Hindlimb muscle (tissue), 1 donor: ENCODE measurements at regions not wholly inside any gene's neighbourhood (a gene's known extent, or its start where the extent isn't known, plus 50 kb on each side); places are given as distances from the start of the nearest gene placed in this dataset.

ENCODE experiments used
- DNase-seq: peaks from one replicate; pipeline ENCODE4 v3.0.0-alpha.2; 2013

DNA sequence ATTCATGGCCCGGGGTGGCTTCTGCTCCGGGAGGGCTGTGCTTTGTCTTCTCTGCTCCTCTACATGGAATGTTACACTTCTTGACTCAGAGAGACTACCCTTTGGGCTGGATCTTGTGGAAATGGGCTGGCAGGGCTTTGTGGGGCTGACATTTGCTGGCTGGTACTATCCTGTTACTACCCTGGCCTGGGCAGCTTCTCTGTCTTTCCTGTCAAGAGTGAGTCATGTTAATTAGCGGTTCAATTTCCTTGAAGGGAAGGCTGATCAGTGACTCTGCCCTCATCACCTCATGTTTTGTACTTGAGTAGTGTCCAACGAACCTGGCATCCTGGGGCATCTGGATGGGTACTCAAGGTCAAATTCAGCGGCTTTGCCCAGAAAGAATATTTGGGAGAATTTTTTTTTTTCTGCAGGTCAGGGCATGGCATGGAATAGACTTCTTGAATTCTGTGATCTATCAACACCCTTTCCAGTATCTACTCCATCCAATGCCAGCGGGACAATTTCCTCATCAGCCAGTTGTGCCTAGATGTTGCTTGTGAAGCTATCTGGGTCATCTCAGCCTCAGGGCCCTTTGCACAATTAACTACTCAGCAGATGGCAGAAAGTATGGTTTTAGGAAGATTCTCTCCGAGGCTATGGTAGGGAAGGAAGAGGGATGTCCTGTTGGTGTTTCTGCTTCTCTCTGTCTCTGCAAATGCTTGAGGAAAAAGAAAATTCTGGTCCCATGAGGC lies 140.5 kb upstream of the PLET1 start:
- no peak for DNase-seq

DNA sequence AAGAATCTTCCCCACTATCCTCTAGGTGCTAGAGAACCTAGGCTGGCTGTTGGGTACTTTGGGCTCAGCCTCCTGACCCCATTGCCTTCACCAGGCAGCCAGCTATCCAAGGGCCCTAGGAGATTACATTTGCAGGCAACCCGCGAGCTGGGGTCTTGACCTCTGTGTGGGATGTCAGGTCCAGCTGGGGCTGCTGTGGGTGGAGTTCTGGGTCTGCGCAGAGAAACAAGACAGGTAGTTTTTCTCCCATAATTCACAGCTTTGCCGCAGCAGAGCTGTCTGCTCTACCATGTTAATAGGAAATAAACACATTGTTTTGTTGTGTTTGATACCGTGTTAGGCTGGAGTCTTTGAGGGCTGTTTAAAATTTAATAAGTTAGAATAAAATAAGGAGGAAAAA lies 142.8 kb upstream of the PLET1 start:
- no peak for DNase-seq

DNA sequence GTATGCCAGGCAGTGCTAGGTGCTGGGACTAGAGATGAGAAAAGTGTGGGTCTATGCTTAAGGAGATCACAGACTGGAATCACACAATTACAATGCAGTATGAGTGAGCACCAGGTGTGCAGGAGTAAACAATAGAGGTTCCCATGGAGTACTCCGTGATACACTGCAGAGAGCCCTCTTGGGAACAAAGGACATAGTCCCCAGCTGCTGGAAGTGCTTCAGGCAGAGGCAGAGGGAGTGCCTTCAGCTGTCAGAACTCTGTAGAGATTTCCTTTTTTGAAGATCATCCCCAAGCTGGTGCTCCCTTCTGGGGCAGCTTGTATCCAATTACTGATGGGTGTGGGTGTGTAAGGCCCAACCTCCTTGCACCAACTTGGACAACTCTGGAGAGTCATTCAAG lies 143.5 kb upstream of the PLET1 start:
- DNase-seq: no peak

DNA sequence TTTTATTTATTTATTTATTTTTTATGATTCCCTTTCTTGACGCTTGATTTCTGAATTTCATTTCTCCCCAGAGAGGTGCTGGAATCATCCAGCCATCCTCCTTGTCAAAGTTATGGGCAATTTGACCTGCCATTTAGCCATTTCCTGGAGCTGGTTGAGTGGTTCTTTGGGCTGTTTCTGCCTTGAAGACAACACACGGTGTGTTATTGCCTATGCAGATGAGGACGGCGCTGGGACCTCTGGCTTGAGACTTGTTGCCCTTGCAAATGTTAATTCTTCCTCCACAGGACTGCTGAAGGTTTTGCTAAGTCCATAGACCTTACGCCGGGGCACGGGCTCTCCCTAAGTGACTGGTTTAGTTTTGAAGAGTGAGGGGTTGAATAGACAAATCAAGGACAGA lies 147.9 kb upstream of the PLET1 start:
- DNase-seq: no peak

DNA sequence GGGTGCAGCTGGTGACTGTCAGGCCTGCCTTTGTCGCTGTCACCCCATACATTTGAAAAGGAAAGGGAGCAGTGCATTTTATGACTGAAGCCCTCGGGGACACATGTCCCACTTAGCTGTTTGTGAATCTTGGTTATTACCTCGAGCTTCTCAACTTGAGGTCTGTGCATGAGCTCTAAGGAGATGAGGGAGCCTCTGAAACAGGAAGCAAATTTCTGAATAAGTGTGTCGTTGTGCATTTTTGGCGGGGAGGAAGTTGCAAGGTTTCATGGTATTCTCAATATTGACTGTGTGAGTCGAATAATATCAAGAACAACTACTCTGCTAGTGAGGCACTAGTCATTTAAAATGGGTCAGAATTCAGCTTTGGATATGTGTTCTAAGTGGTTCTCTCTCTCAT lies 149.7 kb upstream of the PLET1 start:
- no peak for DNase-seq

DNA sequence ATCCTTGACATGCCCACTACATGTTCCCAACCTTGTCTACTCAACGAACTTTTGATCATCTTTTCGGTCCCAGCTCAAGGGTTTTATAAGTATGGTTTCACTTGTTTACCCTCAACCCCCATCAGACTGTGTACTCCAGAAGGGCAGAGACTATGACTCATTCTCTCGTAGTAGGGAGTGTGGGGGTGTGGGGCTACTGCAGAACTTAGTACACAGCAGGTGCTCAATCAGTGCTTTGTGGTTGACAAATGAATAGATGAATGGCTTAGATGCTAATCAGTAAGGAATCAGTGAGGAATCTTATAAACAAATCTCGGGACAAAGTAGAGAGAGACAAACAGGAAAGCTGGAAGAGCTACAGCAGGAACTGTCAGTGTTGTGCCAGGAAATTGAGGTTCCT lies 151.7 kb upstream of the PLET1 start:
- no peak for DNase-seq

DNA sequence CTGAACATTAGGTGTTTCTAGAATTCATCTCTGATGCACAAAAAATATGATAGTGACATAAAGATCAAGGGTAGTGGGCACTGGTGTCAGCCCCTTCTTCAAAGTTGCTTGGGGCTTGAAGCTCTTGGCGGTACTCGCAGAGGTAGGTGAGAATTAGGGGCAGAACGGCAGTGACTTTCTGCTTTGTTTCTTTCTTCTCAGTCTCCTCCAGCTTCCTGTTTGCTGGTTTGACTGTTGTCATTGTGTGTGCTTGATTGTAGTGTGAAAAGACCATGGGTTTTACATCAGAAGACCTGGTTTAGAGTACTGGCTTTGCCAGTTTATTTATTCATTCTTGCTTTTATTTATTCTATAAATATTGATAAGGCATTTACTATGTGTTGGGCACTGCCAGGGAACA lies 156.7 kb upstream of the PLET1 start:
- DNase-seq: no peak

DNA sequence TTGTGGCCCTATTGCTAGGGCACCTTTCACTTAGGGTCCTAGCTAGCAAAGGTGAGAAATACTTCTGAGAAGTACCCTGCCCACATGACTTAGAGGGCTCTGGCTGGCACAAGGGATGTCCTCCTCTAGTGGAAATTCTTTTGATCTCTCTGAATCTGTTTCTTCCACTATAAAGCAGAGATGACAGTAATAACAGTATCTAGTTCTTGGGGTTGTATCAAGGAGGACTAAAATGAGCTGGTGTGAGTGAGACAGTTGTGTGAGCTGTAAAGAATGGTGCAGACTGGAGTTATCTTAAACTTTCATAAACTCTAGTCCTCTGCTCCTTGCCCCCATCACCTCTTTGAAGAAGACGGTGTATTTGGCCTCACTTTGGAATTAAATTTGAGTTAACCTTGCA lies 157.8 kb upstream of the PLET1 start:
- DNase-seq: no peak

DNA sequence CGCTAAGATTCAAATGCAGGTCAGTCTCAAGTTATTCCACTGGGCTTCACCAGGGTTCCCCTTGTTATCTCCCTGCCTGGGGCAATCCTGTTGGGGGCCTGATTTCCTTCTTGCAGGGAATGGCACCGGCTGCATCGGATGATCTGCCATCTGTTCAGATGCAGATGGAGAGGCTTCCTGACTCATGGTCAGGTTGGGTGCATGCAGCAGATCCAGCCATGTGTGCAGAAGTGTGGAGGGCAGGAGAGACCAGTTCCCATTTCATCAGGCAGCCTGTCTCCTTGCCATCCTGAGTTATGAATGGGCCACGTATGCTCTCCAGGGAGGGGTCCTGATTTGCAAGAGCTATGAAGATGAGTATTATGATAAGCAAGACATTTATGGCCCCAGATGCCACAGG lies 161.2 kb upstream of the PLET1 start:
- DNase-seq: no peak

DNA sequence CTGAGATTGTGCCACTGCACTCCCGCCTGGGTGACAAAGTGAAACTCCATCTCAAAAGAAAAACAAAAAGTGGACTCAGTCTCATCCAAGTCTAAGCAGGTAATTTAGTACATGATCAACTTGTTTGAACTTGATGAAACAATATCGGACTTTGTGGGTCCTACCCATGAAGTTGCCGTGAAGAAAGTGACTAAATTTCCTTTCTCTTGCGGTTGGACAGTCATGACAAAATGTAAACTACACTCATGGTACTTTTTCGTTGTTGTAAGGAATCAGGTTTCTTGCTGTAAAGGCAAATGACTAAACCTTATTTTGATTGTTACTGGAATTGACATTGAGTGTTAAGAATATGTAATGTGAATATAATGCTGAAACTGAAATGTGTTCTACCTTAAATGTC lies 164.5 kb upstream of the PLET1 start:
- no peak for DNase-seq

DNA sequence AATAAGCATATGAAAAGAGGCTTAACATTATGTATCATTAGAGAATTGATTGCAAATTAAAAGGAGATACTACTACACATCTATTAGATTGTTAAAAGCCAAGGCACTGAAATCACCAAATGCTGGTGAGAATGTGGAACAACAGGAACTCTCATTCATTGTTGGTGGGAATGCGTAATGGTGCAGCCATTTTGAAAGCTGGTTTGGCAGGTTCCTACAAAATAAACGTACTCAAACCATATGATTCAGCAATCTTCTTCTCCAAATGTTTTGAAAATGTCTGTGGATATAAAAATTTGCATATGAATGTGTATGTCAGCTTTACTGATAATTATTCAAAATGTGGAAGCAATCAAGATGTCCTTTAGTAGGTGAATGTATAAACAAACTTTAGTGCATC lies 176.4 kb upstream of the PLET1 start:
- DNase-seq: no peak

DNA sequence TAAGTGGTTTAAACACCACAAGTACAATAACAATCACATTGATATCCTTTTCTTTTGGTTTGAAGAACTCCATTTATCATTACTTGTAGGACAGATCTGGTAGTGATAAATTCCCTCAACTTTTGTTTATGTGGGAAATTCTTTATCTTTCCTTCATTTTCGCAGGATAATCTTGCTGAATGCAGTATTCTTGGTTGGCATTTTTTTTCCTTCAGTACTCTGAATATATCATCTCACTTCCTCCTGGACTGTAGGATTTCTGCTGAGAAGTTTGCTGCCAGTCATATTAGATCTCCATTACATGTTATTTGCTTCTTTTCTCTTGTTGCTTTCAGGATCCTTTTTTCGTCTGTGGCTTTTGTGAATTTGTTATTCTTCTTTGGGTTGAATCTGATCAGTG lies 179.0 kb upstream of the PLET1 start:
- DNase-seq: no peak

DNA sequence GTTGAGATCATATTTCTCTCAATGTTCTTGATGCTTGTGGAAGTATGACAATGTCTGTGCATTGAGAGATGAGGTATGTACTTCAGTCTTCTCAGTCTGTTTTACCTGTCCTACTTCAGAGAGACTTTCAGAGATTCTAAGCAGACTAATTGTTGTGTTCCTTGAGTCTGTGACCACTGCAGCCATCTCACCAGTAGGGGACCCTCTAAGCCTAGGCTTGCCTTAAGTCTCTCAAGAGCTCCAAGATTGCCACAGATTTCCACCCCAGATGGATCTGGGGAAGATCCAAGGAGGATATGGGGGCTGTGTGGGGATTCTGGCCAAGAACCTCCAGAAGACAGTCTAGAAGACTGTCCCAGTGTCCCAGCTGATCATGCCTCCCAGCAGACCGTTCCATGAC lies 179.9 kb upstream of the PLET1 start:
- DNase-seq: no peak

DNA sequence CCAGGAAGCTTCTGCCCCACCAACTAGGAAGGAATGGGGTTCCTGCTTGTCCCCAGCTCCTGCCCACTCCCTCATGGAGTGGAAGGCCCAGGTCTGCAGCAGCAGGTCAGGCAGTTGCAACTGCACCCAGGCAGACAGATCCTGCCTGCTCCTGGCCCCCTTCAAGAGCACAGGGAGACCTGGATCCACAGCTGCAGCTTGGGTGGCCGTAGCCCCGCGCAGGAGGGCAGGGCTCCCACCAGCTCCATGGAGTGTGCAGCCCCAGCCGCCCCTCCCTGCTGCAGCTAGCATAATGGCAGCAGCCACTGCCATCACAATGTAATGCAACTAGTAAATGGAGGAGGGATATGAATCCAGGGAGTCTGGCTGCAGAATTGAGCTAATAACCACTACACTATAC lies 187.5 kb upstream of the PLET1 start:
- DNase-seq: no peak

DNA sequence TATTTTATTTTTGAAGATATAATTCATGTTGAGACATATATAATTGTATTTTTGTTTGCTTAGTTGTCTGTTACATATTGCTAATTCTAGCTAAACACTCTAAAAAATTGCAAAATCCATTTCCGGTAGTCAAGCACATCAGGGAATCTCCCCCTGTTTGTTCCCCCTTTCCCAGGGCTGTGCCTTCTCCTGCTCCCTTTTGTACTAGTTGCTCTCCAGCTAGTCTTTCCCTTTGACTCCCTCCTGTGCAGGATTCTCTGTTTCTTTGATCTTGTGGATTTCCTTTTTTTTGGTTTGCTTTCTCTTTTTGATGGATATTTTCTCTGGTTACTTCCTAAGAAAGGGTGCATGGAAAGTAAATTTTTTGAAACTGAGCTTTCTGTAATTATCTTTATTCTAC lies 188.1 kb upstream of the PLET1 start:
- DNase-seq: no peak

DNA sequence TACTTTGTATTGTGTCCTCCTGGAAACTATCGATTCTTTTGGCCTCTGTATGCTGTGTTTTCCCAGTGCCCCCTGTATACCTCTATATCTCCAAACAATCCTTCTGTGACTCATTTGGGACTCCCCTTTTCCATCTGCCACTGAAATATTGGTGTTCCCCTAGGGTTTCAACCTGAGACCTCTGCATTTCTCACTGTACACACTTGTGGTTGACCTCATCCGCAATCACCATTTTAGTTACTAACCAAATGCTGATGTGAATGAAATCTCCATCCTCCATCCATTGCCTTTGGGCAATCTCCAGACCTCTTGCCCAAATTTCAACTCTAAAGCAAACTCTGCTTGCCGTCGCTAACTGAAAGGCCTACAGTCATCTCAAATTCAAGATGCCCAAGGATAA lies 190.6 kb upstream of the PLET1 start:
- DNase-seq: no peak

DNA sequence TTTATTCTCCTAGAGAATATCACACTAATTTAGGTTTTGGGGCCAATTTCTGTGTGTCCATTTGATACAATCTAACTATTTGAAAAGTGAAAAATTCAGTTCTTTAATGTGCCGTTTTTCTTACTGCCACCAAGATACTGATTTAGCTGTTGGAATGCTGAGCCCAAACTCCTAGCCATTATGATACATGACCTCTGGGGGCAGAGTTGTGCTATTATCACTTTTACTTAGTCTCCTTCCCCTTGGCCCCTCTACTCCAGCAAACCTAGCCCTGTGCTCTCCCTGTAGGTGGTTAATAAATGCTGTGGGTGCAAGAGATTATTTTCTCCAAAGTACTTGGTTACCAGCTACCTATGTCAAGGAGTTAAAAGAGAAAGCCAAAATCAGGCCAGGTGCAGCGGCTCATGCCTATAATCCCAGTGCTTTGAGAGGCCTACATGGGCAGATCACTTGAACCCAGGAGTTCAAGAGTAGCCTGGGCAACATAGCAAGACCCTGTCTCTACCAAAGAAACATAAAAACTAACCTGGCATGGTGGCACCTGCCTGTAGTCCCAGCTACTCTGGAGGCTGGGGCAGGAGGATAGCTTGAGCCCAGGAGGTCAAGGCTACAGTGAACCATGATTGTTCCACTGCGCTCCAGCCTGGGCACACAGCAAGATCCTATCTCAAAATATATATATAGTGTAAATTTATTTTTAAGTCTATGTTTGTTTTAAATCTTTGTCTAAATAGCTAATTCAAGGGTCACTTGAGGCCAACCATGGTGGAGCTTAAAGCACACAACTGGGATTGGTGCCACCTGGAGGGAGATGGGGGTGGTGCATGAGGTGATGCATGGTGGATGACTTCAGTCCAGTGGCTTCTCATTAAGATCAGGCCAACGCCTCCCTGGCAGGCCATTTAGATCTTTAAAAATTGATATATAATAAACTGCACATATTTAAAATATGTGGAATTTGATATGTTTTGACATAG lies 193.2 kb upstream of the PLET1 start:
- no peak for DNase-seq

DNA sequence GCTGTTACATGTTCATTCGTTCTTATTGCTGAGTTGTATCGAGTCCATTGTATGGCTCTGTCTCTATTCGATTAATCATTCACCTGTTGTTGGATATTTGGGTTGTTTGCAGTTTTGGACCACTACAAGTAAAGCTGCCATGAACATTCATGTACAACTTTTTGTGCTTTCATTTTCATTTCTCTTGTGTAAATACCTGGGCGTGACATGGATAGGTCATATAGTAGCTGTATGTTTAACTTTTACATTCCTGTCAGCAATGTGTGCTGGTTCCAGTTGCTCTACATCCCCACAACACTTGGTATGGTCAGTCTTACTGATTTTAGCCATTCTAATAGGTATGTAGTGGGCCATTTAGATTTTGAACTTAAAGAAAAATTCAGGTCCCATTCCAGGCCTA lies 194.2 kb upstream of the PLET1 start:
- no peak for DNase-seq

DNA sequence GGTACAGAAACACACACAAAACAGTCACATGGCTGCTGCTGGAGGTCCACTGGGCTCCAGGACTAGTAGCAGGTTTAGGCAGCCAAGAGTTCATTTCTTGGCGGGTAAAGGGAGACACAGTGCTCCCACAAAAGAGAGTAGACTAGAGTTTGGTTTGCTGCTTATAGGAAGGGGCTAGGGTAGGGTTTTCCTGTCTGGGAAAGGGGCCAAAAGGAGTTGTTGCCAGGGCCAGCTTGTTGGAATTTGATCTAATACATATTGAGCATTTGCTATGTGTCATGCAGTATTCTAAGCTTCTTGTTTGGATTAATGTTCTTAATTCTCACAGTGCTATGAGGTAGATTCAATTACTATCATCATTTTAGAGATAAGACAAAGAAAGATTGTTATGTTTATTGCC lies 195.1 kb upstream of the PLET1 start:
- DNase-seq: no peak

DNA sequence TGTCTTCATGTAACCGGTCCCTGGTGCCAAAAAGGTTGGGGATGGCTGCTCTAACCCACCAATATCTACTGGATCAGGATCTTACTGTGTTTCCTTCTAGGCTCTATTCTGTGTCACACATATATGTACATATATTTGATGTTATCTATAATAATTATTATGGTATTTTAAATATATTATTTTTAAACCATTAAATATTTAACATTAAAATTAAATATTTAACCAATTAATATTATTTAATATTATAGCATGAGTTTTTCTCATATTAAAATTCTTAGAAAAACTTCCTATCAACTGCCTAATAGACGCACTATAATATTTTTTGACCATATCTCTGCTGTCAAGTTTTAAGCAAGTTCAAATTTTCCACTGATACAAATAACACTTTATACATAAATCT lies 196.9 kb upstream of the PLET1 start:
- DNase-seq: no peak

DNA sequence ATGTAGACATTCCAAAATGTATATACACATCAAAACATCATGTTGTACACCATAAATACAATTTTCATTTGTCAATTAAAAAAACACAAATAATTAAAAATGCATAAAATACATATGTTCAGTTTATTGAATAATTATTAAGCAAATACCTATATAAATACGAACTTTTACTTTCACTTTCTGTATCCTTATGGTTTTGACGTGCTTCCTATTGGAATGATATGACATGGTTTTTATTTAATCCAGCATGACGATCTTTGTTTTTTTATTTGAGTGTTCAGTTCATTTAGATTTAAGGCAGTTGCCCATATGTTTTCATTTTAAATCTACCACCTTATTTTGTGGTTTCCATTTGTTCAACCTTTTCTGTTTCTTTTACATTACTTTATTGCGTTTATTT lies 198.3 kb upstream of the PLET1 start:
- DNase-seq: no peak

DNA sequence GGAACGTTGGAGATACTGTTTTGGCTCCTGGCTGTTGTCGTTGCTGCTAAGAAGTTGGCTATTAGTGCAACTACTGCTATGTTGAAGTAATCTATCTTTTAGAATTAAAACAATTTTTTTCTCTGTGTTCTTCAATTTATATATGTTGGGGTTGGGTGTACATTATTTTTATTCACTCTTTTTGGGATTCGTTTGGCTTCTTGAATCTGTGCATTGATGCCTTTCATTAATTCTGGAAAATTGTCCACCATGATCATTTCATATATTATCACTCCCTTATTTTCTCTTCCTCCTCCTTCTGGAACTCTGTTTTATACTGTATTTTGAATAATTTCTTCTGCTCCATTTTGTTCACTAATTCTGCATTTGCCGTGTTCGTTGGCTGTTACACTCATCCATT lies 199.5 kb upstream of the PLET1 start:
- no peak for DNase-seq

DNA sequence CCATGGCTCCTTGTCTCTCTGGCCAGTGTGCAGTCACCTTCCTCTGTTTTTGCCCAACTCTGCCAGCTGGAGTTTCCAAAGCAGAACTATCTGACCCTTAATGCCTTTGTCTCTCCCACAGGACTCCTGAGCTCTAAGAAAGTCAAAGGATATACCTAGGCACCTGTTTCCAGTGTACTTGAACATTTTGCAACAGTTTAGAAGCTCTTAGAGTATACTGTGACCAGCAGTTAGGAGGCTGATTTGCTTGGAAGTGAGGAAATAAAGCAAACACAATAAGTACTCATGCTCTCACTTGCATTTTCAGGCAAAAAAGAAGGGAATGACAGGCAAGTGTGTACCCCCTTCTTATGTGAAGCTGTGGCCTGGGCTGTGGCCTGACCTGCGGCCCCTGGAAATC lies 204.3 kb upstream of the PLET1 start:
- DNase-seq: no peak

DNA sequence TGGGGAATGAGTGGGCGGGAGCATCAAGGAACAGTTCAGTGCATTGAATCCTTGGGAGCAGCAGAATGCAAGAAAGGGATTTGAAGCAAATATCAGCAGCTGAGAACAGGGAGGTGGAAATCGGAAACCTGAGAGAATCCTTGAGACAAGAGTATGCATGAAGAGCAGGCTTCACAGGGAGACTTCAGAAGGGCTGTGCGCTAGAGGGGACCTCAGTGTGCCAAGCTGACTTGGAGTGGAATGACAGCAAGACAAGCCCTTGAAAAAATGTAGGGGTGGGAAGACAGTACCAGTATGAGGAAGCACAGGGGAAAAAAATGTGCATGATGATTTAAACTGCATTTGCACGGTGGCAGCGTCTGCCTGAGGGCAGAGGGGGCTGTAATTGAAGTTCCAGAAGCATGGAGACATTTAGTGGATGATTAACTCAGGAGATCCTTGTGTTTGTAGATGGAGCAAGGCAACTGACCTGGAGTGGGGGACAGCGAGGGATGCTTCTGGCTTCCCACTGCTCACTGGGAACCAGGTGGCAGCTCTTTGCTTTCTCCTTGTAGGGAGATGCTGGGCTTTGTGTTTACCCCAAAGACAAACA lies 204.9 kb upstream of the PLET1 start:
- DNase-seq: no peak
